Endothelial cell of umbilical vein (primary cell): ENCODE measurements at regions not wholly inside any gene's neighbourhood (a gene's known extent, or its start where the extent isn't known, plus 50 kb on each side); places are given as distances from the start of the nearest gene placed in this dataset.

Experiments used
- CTCF ChIP-seq, 2 donors: IDR thresholded peaks; 1 replicate in 1 of 2; 2 replicates in 1 of 2; pipeline ENCODE4 v1.5.1; 2011; ENCODE audit warnings: low read length in 2 of 2, mild to moderate bottlenecking in 2 of 2, moderate library complexity in 2 of 2, control low read depth in 1 of 2, inconsistent platforms in 1 of 2, low read depth in 1 of 2; ENCODE audit not compliant: insufficient read depth in 1 of 2; ENCODE audit errors: extremely low read depth in 1 of 2
- JUN ChIP-seq: IDR thresholded peaks from 2 replicates; pipeline ENCODE4 v1.6.1; 2011; ENCODE audit warnings: borderline replicate concordance, low read depth; ENCODE audit not compliant: insufficient read length, insufficient read depth
- MAX ChIP-seq: IDR thresholded peaks from 2 replicates; pipeline ENCODE4 v1.6.1; 2011; ENCODE audit not compliant: insufficient read depth, insufficient read length
- POLR2AphosphoS5 ChIP-seq: IDR thresholded peaks from 2 replicates; pipeline ENCODE4 v1.6.1; 2012; ENCODE audit warnings: low read depth, mild to moderate bottlenecking, control low read depth, low read length, moderate library complexity; ENCODE audit not compliant: insufficient read depth

GRCh38 chr1:232711996-232712395, 82.1 kb upstream of the SIPA1L2 start:
- no peak for TF ChIP-seq MAX
- no peak for TF ChIP-seq POLR2AphosphoS5
- no peak for TF ChIP-seq CTCF (IDR thresholded peaks at IDR 0.05; ENCODE audit: extremely low read depth in 1 of 2, insufficient read depth in 1 of 2, low read depth in 1 of 2, low read length in 2 of 2)
- TF ChIP-seq JUN: no peak
